ENCODE measurements at regions not wholly inside any gene's neighbourhood (a gene's known extent, or its start where the extent isn't known, plus 50 kb on each side); places are given as distances from the start of the nearest gene placed in this dataset.

DNA sequence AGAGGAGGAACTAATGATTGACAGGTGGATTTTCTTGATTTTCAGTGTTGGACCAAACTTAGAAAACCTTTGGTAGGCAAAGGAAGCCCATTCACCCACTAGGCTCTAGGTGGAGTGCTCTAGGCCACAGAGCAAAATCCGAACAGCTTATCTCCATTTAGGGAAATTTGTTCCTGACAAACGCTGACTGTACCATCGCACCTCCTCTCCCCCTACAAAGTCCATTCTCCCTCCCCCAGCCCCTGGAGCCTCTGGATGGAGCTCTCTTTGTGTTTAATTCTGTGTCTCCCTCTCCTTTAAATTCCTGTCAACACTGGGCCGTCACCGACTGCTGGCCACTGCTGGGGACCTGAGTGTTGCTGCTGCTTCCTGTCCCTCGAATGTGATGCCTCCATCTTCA is 350.1 kb upstream of the IRX2 start:
- CTCF ChIA-PET = no interaction called here

DNA sequence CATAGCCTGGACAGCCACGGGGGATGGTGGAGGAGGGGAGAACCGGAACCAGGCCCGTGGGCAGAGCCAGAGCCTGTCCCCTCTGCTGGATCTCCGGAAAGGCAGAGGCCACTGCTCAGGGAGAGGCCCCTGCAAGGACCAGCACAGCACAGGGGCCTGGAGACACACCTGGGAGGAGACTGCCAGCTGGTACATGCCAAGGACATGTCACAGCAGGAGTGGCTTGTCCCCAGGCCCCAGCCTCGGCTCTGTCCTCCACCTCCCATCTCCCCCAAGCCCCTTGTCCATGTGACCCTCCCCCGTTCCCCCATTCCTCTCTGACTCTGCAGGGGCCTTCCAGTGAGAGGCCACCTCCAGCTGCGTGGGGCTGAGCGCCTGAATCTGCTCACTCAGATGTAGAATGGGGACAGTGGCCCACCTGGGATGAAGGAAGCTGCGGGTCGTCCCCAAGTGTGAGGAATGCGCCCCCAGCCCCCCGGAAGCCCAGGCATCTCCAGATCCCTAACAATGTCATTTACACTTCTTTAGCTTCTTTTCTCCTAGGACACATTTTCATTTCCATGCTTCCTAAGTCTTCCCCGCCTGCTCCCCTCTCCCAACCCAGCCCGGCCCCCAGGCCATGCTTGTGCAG is 349.6 kb upstream of the IRX2 start:
- Histone ChIP-seq H3K27ac (ENCODE audit: low read depth, low read length) (no peak overlapping the region), H3K4me1 (ENCODE audit: insufficient read depth, low read length) (no peaks in the 10 kb centered on the region), H3K36me3 (ENCODE audit: insufficient read depth, low read length) (no peaks in the 10 kb centered on the region), H3K4me3 (ENCODE audit: low read length) (no peak overlapping the region), H3K27me3 (ENCODE audit: insufficient read depth, low read length, poor library complexity, severe bottlenecking) (no peaks in the 10 kb centered on the region), H3K9me3 (ENCODE audit: low read length) (no peaks in the 10 kb centered on the region)
- DNase-seq = no peak
- H3K4me3 Mint-ChIP-seq = no peak overlapping the region
- ChIA-PET POLR2A (no interaction called here), CTCF (no interaction called here)
- no peak overlapping the region for H3K27ac Mint-ChIP-seq
- no peaks in the 10 kb centered on the region for H3K36me3 Mint-ChIP-seq
- no peaks in the 10 kb centered on the region for H3K4me1 Mint-ChIP-seq
- H3K27me3 Mint-ChIP-seq = peaks cover 0 to 17% of the 10 kb centered on the region in 2 donors
- H3K9me3 Mint-ChIP-seq = peaks cover 6 to 20% (median 7%) of the 10 kb centered on the region in 5 donors

More for the DNA sequence above, 350.1 kb upstream of the IRX2 start:
- peaks cover 0 to 17% of the 10 kb centered on the region in 2 donors for H3K27me3 Mint-ChIP-seq
- Histone ChIP-seq H3K4me3 (ENCODE audit: low read length) (no peak overlapping the region), H3K36me3 (ENCODE audit: insufficient read depth, low read length) (no peaks in the 10 kb centered on the region), H3K9me3 (ENCODE audit: low read length) (no peaks in the 10 kb centered on the region), H3K27me3 (ENCODE audit: insufficient read depth, low read length, poor library complexity, severe bottlenecking) (no peaks in the 10 kb centered on the region), H3K27ac (ENCODE audit: low read depth, low read length) (no peak overlapping the region), H3K4me1 (ENCODE audit: insufficient read depth, low read length) (no peaks in the 10 kb centered on the region)
- no peak overlapping the region for H3K4me3 Mint-ChIP-seq
- H3K27ac Mint-ChIP-seq = no peak overlapping the region
- POLR2A ChIA-PET = no interaction called here
- no peaks in the 10 kb centered on the region for H3K36me3 Mint-ChIP-seq
- H3K9me3 Mint-ChIP-seq = peaks cover 4 to 18% (median 7%) of the 10 kb centered on the region in 5 donors
- H3K4me1 Mint-ChIP-seq = no peaks in the 10 kb centered on the region
- DNase-seq = no peak

DNA sequence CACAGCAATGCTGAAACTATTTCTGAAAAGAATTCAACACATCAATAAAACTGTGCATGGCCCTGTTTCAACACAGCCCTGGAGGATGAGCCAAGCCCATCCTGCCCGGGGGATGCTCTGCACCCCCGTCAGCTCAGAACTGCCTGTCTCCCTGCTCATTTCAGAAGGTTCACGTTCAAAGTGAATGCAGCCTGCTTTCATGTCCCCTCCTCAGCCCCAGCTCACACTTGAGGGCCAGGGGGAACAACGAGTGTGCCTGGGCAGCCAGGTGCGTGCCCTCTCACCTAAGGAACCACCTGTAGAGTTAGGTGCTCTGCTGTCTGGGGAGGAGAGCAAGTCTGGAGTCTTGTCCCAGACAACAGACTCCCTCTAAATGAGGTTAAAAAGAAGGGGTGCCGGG is 348.5 kb upstream of the IRX2 start:
- H3K4me3 ChIP-seq (ENCODE audit: low read length) = no peak overlapping the region
- Mint-ChIP-seq H3K27me3 (peaks cover 0 to 13% of the 10 kb centered on the region in 2 donors), H3K27ac (no peak overlapping the region), H3K4me3 (no peak overlapping the region), H3K4me1 (no peaks in the 10 kb centered on the region), H3K9me3 (peaks cover 6 to 25% (median 7%) of the 10 kb centered on the region in 5 donors), H3K36me3 (no peaks in the 10 kb centered on the region)
- CTCF ChIA-PET = no interaction called here
- no peaks in the 10 kb centered on the region for H3K9me3 ChIP-seq (ENCODE audit: low read length)
- POLR2A ChIA-PET = no interaction called here
- no peak overlapping the region for H3K27ac ChIP-seq (ENCODE audit: low read depth, low read length)
- DNase-seq = no peak
- H3K36me3 ChIP-seq (ENCODE audit: insufficient read depth, low read length) = no peaks in the 10 kb centered on the region
- H3K27me3 ChIP-seq (ENCODE audit: insufficient read depth, low read length, poor library complexity, severe bottlenecking) = no peaks in the 10 kb centered on the region
- H3K4me1 ChIP-seq (ENCODE audit: insufficient read depth, low read length) = no peaks in the 10 kb centered on the region

DNA sequence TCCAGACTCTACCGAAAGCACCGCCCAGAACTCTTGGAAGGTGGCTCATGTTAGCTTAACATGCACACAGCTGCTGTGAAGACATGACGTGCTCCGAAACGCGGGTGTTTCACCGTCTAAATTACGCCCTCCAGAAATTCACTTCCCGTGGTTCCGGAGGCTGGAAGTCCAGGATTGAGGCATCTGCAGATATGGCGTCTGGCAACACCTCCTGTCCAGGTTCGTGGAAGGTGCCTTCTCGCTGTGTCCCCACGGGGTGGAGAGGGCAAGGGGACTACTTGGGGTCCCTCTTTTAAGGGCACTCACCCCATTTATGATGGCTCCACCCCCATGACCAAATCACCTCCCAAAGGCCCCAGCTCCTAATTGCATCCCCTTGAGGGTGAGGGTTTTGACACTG is 348.0 kb upstream of the IRX2 start:
- no peaks in the 10 kb centered on the region for H3K4me1 ChIP-seq (ENCODE audit: insufficient read depth, low read length)
- no peak overlapping the region for H3K27ac Mint-ChIP-seq
- peaks cover 5 to 25% (median 7%) of the 10 kb centered on the region in 5 donors for H3K9me3 Mint-ChIP-seq
- no peaks in the 10 kb centered on the region for H3K36me3 ChIP-seq (ENCODE audit: insufficient read depth, low read length)
- no peak overlapping the region for H3K4me3 ChIP-seq (ENCODE audit: low read length)
- CTCF ChIA-PET = no interaction called here
- no peaks in the 10 kb centered on the region for H3K27me3 ChIP-seq (ENCODE audit: insufficient read depth, low read length, poor library complexity, severe bottlenecking)
- peaks cover 0 to 9% of the 10 kb centered on the region in 2 donors for H3K27me3 Mint-ChIP-seq
- H3K9me3 ChIP-seq (ENCODE audit: low read length) = no peaks in the 10 kb centered on the region
- POLR2A ChIA-PET = no interaction called here
- H3K4me1 Mint-ChIP-seq = no peaks in the 10 kb centered on the region
- DNase-seq = no peak
- no peak overlapping the region for H3K4me3 Mint-ChIP-seq
- H3K27ac ChIP-seq (ENCODE audit: low read depth, low read length) = no peak overlapping the region
- H3K36me3 Mint-ChIP-seq = no peaks in the 10 kb centered on the region

DNA sequence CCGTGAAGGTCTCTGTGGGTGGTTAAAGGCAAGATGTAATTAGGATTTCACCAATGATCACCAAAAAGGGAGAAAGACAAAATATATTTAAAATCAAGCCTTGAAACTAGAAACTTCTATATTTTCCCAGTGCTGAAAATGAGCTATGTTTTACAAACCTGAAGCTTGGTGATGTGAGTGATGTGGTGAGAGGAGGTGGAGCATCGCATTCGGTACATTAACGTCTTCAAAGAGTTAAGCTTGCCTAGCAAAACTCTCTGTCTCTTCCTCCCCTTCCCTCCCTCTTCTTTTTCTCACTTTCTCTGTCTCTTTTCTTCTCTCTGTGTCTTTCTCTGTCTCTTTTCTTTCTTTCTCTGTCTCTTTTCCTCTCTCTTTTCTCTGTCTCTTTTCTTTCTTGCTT is 347.3 kb upstream of the IRX2 start:
- no peak overlapping the region for H3K4me3 Mint-ChIP-seq
- H3K4me3 ChIP-seq (ENCODE audit: low read length) = no peak overlapping the region
- CTCF ChIA-PET = no interaction called here
- H3K27me3 ChIP-seq (ENCODE audit: insufficient read depth, low read length, poor library complexity, severe bottlenecking) = no peaks in the 10 kb centered on the region
- H3K4me1 ChIP-seq (ENCODE audit: insufficient read depth, low read length) = no peaks in the 10 kb centered on the region
- no peaks in the 10 kb centered on the region for H3K4me1 Mint-ChIP-seq
- H3K27me3 Mint-ChIP-seq = peaks cover 0 to 6% of the 10 kb centered on the region in 2 donors
- no peak overlapping the region for H3K27ac ChIP-seq (ENCODE audit: low read depth, low read length)
- peaks cover 6 to 25% (median 9%) of the 10 kb centered on the region in 5 donors for H3K9me3 Mint-ChIP-seq
- H3K36me3 ChIP-seq (ENCODE audit: insufficient read depth, low read length) = no peaks in the 10 kb centered on the region
- POLR2A ChIA-PET = no interaction called here
- H3K27ac Mint-ChIP-seq = no peak overlapping the region
- H3K9me3 ChIP-seq (ENCODE audit: low read length) = no peaks in the 10 kb centered on the region
- no peaks in the 10 kb centered on the region for H3K36me3 Mint-ChIP-seq
- no peak for DNase-seq

DNA sequence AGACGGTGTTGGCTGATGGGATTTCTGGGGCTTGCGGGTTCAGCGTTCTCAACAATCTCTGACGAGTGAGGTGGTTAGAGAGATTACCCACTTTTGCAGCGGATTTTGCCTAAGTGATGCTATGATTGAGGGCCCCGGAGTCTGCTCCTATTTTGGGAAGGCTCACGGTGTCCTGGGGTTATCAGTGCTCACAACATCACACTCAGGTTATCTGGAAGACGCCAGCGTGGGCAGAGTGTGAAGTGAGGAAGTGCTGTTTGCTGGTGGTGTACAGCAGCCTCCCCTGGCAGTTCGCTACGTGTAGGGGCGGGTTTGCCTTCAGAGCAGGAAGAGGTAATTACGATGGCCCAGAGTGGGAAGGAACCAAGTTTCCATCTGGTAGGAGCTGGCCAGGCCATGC is 341.2 kb upstream of the IRX2 start:
- Mint-ChIP-seq H3K4me1 (no peaks in the 10 kb centered on the region), H3K4me3 (no peak overlapping the region), H3K9me3 (peaks cover 4 to 22% (median 9%) of the 10 kb centered on the region in 5 donors), H3K27me3 (no peaks in the 10 kb centered on the region), H3K36me3 (no peaks in the 10 kb centered on the region), H3K27ac (no peak overlapping the region)
- no peaks in the 10 kb centered on the region for H3K27me3 ChIP-seq (ENCODE audit: insufficient read depth, low read length, poor library complexity, severe bottlenecking)
- ChIA-PET CTCF (no interaction called here), POLR2A (no interaction called here)
- H3K27ac ChIP-seq (ENCODE audit: low read depth, low read length) = no peak overlapping the region
- H3K36me3 ChIP-seq (ENCODE audit: insufficient read depth, low read length) = no peaks in the 10 kb centered on the region
- H3K4me1 ChIP-seq (ENCODE audit: insufficient read depth, low read length) = no peaks in the 10 kb centered on the region
- H3K9me3 ChIP-seq (ENCODE audit: low read length) = no peaks in the 10 kb centered on the region
- no peak overlapping the region for H3K4me3 ChIP-seq (ENCODE audit: low read length)
- DNase-seq = no peak

DNA sequence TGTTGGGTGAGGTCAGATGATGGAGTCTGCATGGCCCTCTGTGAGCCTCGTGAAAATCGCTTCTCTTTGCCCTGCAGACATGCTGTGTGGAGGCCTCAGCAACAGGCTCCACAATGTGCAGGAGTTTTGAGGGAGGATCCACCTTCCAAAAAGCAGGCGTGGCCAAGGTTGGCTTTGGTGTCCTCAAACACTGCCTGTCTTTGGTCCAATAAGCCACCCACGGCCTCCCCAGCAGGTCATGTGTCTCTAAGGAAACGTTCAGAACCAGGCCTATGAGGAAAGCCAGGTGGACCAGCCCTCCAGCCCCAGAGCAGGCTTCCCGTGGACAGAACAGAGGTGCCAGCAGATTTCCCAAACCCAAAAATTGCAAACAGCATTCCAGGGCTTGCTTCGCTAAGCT is 340.7 kb upstream of the IRX2 start:
- Mint-ChIP-seq H3K4me1 (no peaks in the 10 kb centered on the region), H3K27me3 (no peaks in the 10 kb centered on the region), H3K4me3 (no peak overlapping the region), H3K9me3 (peaks cover 4 to 17% (median 9%) of the 10 kb centered on the region in 5 donors), H3K27ac (no peak overlapping the region), H3K36me3 (no peaks in the 10 kb centered on the region)
- Histone ChIP-seq H3K36me3 (ENCODE audit: insufficient read depth, low read length) (no peaks in the 10 kb centered on the region), H3K9me3 (ENCODE audit: low read length) (no peaks in the 10 kb centered on the region), H3K27me3 (ENCODE audit: insufficient read depth, low read length, poor library complexity, severe bottlenecking) (no peaks in the 10 kb centered on the region), H3K4me3 (ENCODE audit: low read length) (no peak overlapping the region), H3K27ac (ENCODE audit: low read depth, low read length) (no peak overlapping the region), H3K4me1 (ENCODE audit: insufficient read depth, low read length) (no peaks in the 10 kb centered on the region)
- ChIA-PET POLR2A (no interaction called here), CTCF (no interaction called here)
- no peak for DNase-seq

DNA sequence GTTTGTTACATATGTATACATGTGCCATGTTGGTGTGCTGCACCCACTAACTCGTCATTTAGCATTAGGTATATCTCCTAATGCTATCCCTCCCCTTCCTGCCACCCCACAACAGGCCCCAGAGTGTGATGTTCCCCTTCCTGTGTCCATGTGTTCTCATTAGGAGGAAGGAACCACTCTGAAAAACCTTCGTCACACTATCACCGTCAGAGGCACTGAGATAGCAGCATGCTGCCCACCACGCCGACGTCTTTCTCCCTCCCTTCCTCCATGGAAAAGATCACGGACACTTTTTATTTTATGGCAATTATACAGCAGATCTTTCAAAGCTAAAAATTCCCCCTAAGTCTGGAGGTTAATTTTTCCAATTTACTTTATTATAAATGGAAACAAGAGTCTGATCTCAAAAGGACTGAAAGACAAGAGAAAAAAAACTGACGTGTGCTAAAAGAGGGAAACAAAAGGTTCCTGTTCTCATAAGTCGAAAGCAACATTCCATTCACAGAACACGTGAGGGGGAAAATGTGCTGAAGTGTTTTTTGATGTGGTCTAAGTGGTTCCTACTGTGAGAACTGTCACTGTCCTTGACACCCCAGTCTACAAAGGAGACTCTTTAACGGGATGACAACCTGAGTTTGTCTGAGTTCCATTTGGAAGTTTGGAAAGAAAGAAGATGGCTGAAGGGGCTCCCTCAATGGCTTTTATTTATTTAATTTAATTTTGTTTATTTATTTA is 339.7 kb upstream of the IRX2 start:
- ChIA-PET POLR2A (no interaction called here), CTCF (no interaction called here)
- no peaks in the 10 kb centered on the region for H3K4me1 Mint-ChIP-seq
- Histone ChIP-seq H3K27ac (ENCODE audit: low read depth, low read length) (no peak overlapping the region), H3K9me3 (ENCODE audit: low read length) (no peaks in the 10 kb centered on the region), H3K4me3 (ENCODE audit: low read length) (no peak overlapping the region), H3K36me3 (ENCODE audit: insufficient read depth, low read length) (no peaks in the 10 kb centered on the region), H3K27me3 (ENCODE audit: insufficient read depth, low read length, poor library complexity, severe bottlenecking) (no peaks in the 10 kb centered on the region), H3K4me1 (ENCODE audit: insufficient read depth, low read length) (no peaks in the 10 kb centered on the region)
- H3K36me3 Mint-ChIP-seq = no peaks in the 10 kb centered on the region
- no peak overlapping the region for H3K4me3 Mint-ChIP-seq
- H3K27me3 Mint-ChIP-seq = no peaks in the 10 kb centered on the region
- peaks cover 0 to 16% (median 9%) of the 10 kb centered on the region in 5 donors for H3K9me3 Mint-ChIP-seq
- no peak for DNase-seq
- no peak overlapping the region for H3K27ac Mint-ChIP-seq

Data from CD8-positive, alpha-beta memory T cell (primary cell).